Nephron (organoid): ENCODE measurements at regions not wholly inside any gene's neighbourhood (a gene's known extent, or its start where the extent isn't known, plus 50 kb on each side); places are given as distances from the start of the nearest gene placed in this dataset.
A peak's percentile ranks its signal among the peaks of the same experiment; 100 is the strongest.

Experiments
- H3K27ac Mint-ChIP-seq, 3 experiments: 2 replicates each; pipeline ENCODE4 v1.8.0; 2020; ENCODE audit warnings: mixed read lengths in 3 of 3, mild to moderate bottlenecking in 2 of 3, moderate library complexity in 1 of 3
- H3K27me3 Mint-ChIP-seq: 2 replicates; pipeline ENCODE4 v1.8.0; 2021; ENCODE audit warnings: low read depth, mild to moderate bottlenecking, moderate library complexity, mixed read lengths
- H3K36me3 Mint-ChIP-seq: 2 replicates; pipeline ENCODE4 v1.8.0; 2020; ENCODE audit warnings: low read depth, mixed read lengths
- H3K4me1 Mint-ChIP-seq: 2 replicates; pipeline ENCODE4 v1.8.0; 2020; ENCODE audit warnings: mixed read lengths
- H3K4me3 Mint-ChIP-seq, 3 experiments: 2 replicates each; pipeline ENCODE4 v1.8.0; 2020; ENCODE audit warnings: mild to moderate bottlenecking in 3 of 3, mixed read lengths in 3 of 3, moderate library complexity in 2 of 3
- H3K9me3 Mint-ChIP-seq: 2 replicates; pipeline ENCODE4 v1.8.0; 2020; ENCODE audit warnings: mixed read lengths
- TF ChIP-seq, protein P1 (sequence below), 3 experiments: fragments of 200-600 bp; sonication (generic); IDR thresholded peaks; one replicate each; pipeline ENCODE4 v1.5.0; 2021; ENCODE audit warnings: antibody characterized with exemption in 3 of 3; ENCODE audit not compliant: unreplicated experiment in 3 of 3

DNA sequence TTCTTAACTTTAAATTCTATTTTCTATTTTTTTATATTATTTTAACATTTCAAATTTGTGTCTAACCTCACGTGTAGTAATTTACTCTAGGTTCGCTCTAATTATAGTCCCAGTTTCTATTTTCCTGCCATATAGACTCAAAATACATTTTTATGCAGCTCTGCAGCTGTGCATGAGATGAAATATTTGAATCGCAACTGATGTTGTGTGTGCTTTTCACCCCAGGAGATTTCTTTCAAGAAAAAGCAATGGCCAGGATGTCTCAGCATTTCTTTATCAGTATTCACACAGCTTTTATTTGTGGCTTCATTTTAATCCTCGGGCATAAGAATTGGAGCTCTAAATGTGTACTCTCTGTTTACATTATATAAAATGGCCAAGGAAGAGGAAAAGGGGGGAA is 157.6 kb downstream of the HDGFL1 start:
- no peaks in the 10 kb centered on the region for H3K27me3 Mint-ChIP-seq
- TF ChIP-seq, protein P1, sequence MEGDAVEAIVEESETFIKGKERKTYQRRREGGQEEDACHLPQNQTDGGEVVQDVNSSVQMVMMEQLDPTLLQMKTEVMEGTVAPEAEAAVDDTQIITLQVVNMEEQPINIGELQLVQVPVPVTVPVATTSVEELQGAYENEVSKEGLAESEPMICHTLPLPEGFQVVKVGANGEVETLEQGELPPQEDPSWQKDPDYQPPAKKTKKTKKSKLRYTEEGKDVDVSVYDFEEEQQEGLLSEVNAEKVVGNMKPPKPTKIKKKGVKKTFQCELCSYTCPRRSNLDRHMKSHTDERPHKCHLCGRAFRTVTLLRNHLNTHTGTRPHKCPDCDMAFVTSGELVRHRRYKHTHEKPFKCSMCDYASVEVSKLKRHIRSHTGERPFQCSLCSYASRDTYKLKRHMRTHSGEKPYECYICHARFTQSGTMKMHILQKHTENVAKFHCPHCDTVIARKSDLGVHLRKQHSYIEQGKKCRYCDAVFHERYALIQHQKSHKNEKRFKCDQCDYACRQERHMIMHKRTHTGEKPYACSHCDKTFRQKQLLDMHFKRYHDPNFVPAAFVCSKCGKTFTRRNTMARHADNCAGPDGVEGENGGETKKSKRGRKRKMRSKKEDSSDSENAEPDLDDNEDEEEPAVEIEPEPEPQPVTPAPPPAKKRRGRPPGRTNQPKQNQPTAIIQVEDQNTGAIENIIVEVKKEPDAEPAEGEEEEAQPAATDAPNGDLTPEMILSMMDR (IDR thresholded peaks at IDR 0.05; ENCODE audit: unreplicated experiment in 3 of 3), result no peak
- peaks cover 32% of the 10 kb centered on the region for H3K4me1 Mint-ChIP-seq
- peak overlapping the region; percentile 87 to 90 (median 88) for H3K27ac Mint-ChIP-seq
- H3K36me3 Mint-ChIP-seq, result peaks cover 11% of the 10 kb centered on the region
- H3K4me3 Mint-ChIP-seq, result no peak overlapping the region
- peaks cover 12% of the 10 kb centered on the region for H3K9me3 Mint-ChIP-seq

DNA sequence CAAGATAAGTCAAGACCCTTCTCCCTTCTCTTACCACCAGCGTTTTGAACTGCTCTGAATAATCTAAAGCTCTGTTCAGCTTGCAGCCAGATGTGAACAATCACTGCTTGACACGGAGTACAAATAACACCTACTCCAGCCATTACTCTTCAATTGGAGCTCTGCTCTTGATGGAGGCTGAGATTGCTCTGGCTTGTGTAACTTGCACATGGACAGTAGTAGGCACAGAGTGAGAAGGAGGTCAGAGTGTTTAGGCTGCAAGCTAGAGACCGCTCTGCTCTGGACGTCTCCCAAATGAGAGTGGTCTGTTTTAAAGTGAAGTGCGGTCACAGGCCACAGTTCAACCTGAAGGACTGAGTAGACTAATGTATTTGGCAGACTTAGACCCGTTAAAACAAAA is 158.3 kb downstream of the HDGFL1 start:
- TF ChIP-seq, protein P1 (IDR thresholded peaks at IDR 0.05; ENCODE audit: unreplicated experiment in 3 of 3), result no peak
- Mint-ChIP-seq H3K27me3 (no peaks in the 10 kb centered on the region), H3K4me3 (no peak overlapping the region), H3K27ac (peak overlapping the region; percentile 87 to 90 (median 88)), H3K4me1 (peaks cover 38% of the 10 kb centered on the region), H3K36me3 (peaks cover 8% of the 10 kb centered on the region), H3K9me3 (peaks cover 11% of the 10 kb centered on the region)

DNA sequence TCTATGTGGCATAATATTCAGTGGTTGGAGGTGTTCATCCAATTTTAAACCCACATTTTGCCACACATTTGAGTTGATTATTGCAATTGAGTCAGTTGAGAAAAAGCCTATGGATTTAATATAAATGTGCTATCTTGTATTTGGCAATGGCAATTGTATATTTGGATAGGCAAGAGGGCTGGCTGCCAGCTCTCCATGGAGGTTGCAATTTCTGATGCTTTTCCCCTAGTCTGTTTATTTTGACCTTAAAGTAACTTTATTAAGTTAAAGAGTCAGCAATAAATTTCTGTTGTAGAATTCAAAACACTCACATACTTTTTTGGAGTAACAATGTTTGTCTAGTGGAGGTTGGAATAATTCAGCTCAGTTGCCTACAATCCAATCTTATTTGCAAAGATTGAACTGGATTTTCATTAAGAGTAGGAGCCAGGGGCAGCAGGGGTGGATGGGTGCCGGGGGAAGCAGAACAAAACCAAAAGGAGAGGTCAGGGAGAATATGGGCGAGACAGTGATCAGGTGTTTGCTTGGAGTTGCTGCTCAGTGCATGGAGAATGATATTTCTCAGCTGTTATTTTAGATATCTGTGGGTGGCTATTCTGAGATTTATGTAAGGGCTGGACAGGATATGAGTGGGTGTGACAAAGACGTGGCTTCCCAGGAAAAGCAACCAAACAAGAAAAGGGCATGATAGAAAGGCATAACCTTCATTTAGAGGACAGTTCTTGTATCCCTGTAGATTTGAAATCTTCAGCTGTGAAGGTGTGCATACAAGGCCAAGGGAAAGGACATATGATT is 163.0 kb downstream of the HDGFL1 start:
- Mint-ChIP-seq H3K9me3 (peaks cover 5% of the 10 kb centered on the region), H3K4me3 (peak overlapping the region in 2 of 3 experiments; percentile 4 to 12), H3K27me3 (no peaks in the 10 kb centered on the region), H3K4me1 (peaks cover 48% of the 10 kb centered on the region), H3K27ac (peak overlapping the region; percentile 86 to 91 (median 90)), H3K36me3 (no peaks in the 10 kb centered on the region)
- TF ChIP-seq, protein P1 (IDR thresholded peaks at IDR 0.05; ENCODE audit: unreplicated experiment in 3 of 3), result no peak

DNA sequence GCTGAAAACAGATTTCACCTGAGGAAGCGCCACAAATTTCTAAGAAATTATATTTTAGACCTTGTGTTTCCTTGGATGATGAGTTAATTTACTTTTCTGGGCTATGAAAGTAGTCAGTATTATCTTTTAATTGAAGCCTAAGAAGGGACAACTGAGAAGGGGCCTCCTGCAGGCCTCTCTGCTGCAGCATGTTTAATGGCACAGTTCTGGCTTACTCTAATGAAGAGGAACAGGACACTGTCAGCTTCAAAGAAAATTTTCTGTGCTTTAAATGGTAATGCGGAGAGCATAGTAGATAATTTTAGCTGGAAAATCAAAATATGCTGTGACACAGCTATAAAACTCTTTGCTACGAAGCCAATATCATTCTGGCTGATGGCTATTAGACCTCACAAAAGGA is 167.4 kb downstream of the HDGFL1 start:
- peaks cover 48% of the 10 kb centered on the region for H3K4me1 Mint-ChIP-seq
- TF ChIP-seq, protein P1 (IDR thresholded peaks at IDR 0.05; ENCODE audit: unreplicated experiment in 3 of 3), result no peak
- H3K36me3 Mint-ChIP-seq, result no peaks in the 10 kb centered on the region
- H3K27ac Mint-ChIP-seq, result peak overlapping the region; percentile 68 to 86 (median 82)
- H3K4me3 Mint-ChIP-seq, result no peak overlapping the region
- H3K9me3 Mint-ChIP-seq, result peaks cover 7% of the 10 kb centered on the region
- no peaks in the 10 kb centered on the region for H3K27me3 Mint-ChIP-seq

DNA sequence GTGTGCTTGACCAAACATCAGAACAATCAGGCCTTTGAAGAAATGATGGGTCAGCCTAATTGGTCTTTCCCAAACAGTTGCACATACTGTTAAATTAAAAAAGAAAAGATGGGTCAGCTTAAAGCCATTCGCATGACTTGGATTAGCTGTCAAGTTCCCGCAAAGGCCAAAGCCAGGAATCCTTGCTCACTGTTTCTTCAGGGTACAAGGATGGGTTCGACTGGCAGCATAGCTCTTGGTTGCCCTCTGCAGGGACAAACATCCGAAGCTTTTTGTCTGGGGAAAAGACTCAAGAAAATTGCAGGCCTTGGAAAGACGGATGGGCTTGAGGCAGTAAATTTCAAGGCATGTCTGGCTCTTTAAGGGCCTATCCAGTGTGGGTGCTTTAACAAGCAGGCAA is 168.0 kb downstream of the HDGFL1 start:
- Mint-ChIP-seq H3K4me3 (no peak overlapping the region), H3K27me3 (no peaks in the 10 kb centered on the region), H3K27ac (peak overlapping the region; percentile 68 to 86 (median 82)), H3K4me1 (peaks cover 42% of the 10 kb centered on the region), H3K9me3 (peaks cover 7% of the 10 kb centered on the region), H3K36me3 (no peaks in the 10 kb centered on the region)
- TF ChIP-seq, protein P1 (IDR thresholded peaks at IDR 0.05; ENCODE audit: unreplicated experiment in 3 of 3), result peak; percentile 56 to 71 (median 56)

DNA sequence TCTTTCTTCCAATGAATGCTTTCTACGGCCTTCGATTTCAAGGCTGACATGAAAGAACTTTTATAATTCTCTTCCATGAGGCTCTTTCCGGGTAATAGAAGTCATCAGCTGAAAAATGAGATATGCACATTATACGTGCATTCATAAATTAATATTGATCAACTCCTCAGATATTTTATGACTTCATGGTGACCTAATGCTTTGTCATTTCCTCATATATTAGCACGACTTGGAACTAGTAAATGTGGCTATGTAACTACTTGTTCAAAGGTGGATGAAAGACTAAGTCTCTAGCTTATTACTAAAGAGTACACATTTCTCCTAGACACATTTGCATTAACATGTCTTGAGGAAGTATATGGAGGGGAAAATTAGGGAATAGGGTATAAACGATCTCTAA is 168.8 kb downstream of the HDGFL1 start:
- Mint-ChIP-seq H3K36me3 (no peaks in the 10 kb centered on the region), H3K27me3 (no peaks in the 10 kb centered on the region), H3K9me3 (peaks cover 7% of the 10 kb centered on the region), H3K4me3 (no peak overlapping the region), H3K4me1 (peaks cover 34% of the 10 kb centered on the region), H3K27ac (peak overlapping the region; percentile 68 to 86 (median 82))
- TF ChIP-seq, protein P1 (IDR thresholded peaks at IDR 0.05; ENCODE audit: unreplicated experiment in 3 of 3), result no peak
